GM18511 (cell line): ENCODE measurements at regions not wholly inside any gene's neighbourhood (a gene's known extent, or its start where the extent isn't known, plus 50 kb on each side); places are given as distances from the start of the nearest gene placed in this dataset.

Experiments used
- ATAC-seq: cut with Tn5 transposase; IDR thresholded peaks from one replicate; pipeline ENCODE4 v1.9.1; 2021; ENCODE audit warnings: mild to moderate bottlenecking, moderate library complexity; ENCODE audit not compliant: unreplicated experiment

DNA sequence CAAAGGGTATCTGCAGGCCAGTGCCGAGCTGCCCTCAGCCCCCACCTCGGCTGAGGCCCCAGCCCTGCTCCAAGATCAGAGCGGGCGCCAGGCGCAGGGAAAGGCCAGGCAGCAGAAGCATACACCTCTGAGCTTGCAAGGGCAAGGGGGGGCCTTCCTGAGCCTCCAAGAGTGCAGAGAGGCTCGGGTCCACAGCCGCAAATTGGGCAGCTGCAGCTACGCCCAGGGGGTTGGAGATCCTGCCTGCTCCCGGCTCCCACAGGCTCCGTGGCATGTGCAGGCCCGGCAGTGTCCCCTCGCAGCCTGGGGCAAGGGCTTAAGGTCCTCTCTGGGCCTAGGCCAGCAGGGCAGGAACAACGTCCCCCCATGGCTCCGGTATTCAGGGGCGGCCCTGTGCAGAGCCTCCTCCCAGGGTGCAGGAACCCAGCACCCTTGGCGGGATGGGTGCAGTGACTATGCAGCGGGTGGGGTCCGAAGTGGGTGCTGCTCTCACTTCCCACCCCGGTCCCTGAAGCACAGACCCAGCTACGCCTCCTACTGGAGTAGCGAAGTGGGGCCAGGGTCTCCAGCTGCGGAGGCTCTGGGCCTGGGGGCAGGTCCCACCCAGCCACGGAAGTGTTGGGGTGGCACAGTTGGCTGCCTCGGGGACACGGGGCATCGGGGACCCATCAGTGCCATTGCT is 120.2 kb upstream of the TMEFF2 start:
- no peak for ATAC-seq

- ATAC-seq = no peak
Observed at GRCh38 chr2:192313773-192314172, 119.0 kb upstream of the TMEFF2 start.

DNA sequence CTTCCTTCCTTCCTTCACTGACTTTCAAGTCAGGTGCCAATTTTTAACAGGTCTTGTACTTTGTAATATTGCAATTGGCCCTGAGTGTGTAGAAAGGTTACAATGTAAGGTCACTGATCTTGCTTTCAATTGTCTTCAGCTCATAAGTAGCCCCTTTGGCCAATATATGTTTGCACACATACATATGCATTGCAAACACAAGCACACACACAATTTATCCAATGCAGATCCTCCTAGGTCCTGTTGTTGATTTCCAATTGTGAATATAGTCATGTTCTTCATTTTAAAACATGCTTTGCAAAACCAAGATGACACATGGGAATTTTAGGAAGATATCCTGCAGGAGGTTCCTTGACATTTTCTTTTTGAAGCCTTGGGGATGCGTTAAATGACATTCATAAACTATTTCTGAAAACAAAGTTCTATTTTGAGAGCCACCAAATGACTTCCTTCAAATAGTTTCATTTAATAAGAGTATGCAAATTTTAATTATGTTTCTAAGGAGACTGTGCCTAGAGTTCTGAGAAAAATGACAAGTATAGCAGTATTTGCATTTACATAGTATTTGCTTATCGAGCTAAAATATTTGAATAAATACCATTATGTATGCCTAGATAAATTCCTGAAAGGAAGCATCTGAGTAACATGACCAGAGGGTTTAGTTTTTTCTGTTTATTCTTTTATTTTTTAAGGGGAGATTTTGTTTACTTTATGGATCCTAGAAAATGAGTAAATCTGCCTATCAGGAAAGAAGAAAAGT is 117.1 kb upstream of the TMEFF2 start:
- ATAC-seq = no peak

DNA sequence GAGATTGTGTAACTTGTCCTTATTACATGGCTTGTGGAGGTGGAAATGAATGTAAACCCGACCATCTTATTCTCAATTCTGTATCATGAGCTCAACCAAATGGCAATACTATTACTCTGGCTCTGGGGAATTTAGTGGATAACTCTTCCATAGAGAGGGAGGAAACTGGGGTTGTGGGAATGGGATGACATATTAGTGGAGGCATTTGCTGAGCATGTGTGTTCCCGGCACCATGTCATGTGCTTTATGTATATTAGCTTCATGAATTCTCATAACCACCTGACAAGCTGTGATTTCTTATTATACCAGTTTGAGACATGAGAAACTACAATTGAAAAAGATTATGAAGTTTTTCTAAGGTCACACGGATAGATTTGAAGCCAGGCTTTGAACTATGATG is 112.8 kb upstream of the TMEFF2 start:
- no peak for ATAC-seq

GRCh38 chr2:192298664-192299063 is 103.9 kb upstream of the TMEFF2 start:
- ATAC-seq = no peak

DNA sequence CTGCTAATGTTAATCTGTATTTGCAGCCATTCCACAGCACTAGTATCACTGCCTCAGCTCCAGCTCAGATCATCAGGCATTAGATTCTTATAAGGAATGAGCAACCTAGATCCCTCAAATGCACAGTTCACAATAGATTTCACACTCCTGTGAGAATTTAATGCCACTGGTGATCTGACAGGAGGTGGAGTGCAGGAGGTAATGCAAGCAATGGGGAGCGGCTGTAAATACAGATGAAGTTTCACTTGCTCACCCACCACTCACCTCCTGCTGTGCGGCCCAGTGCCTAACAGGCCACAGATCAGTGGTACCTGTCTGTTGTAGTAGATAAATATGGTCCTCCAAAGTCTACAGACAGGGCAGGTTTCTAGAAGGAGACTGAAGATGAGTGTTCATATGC is 97.7 kb upstream of the TMEFF2 start:
- ATAC-seq = no peak

DNA sequence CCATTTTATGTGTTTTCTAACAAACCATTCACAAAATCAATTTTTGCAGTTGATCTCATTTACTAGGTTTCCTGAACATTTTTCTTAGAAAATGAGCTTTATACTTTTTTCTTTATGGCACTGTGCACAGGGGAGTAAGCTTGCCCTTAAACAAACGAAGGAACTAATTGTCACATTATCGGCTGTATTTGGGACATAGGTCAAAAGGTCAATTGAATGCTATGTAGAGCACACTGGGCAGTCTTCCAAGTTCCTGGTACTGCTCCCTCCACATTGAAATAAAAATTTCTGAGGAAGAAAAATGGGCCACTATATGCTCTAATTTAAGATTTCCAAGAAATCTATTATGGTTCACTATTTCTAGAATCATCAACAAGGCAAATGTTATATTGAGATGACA is 93.6 kb upstream of the TMEFF2 start:
- ATAC-seq = no peak

GRCh38 chr2:192286093-192286701 is 91.5 kb upstream of the TMEFF2 start:
- no peak for ATAC-seq

DNA sequence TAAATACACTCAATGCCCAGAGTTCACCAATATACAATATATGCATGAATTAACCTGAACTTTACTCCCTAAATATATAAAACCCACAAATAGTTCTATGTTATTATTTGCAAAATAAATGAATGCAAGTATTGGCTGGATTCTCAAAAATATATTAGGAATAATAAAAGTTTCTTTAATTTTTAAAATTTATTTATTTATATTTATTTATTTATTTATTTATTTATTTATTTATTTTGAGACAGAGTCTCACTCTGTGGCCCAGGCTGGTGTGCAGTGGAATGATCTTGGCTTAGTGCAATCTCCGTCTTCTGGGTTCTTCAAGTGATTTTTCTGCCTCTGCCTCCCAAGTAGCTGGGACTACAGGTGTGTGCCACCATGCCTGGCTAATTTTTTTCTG is 88.7 kb upstream of the TMEFF2 start:
- no peak for ATAC-seq

DNA sequence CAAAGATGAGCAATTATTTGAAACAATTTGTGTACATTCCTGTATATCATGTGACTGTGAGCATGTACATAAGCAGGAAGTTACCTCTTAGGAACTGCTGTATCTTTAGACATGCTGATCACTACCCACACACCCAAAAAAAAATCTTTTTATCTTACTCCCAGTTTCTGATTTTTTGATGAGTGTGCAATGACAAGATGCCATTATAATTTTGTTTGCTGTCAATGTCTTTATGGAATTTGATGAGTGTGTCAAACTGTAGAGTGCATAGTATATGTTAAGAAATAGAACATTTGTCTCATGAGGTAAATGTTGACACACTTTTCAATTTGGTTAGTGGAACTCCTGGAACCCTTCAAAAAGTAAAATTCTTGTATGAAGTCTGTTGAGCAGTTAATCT is 84.0 kb upstream of the TMEFF2 start:
- ATAC-seq = no peak

DNA sequence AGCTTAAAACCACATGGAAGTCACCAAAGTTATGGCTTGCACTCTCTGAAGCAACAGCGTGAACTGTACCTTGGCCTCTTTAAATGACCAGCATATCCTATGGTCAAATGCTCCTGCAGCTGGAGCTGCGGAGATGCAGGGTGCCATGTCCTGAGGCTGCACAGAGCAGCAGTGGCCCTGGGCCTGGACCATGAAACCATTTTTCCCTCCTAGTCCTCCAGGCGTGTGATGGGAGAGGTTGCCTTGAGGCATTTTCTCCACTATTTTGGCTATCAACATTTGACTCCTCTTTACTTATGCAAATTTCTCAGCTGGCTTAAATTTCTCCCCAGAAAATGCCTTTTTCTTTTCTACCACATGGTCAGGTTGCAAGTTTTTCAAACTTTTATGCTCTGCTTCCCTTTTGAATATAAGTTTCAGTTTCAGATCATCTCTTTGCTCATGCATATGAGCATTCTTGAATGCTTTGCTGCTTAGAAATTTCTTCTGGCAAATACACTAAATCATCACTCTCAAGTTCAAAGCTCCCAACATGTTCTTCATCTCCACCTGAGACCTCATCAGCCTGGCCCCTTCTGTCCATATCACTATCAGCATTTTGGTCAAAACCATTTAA is 82.9 kb upstream of the TMEFF2 start:
- ATAC-seq = peak; percentile 55

DNA sequence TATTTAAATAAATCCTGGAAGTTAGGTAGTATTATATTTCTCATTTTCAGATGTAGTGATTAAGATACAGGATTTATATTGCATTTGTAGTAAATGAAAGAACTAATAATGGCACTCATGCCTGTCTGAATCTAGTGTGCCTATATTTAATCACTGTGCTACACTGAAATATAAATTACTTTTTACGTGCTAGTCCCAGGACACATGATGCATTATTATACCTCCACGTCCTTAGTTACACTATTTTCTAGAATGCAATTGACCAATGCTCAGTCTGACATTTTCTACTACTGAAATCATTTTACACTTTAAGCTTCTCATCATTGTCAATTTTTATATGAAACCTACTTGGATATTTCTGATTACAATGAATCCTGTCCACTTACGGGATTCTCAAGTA is 80.9 kb upstream of the TMEFF2 start:
- no peak for ATAC-seq

- ATAC-seq = no peak
Observed at GRCh38 chr2:192267484-192267883, 72.8 kb upstream of the TMEFF2 start.

- ATAC-seq = no peak
Observed at GRCh38 chr2:192265751-192266150, 71.0 kb upstream of the TMEFF2 start.

- no peak for ATAC-seq
Observed at GRCh38 chr2:192254444-192254843, 59.7 kb upstream of the TMEFF2 start.

GRCh38 chr2:192253692-192254091 is 59.0 kb upstream of the TMEFF2 start:
- no peak for ATAC-seq

DNA sequence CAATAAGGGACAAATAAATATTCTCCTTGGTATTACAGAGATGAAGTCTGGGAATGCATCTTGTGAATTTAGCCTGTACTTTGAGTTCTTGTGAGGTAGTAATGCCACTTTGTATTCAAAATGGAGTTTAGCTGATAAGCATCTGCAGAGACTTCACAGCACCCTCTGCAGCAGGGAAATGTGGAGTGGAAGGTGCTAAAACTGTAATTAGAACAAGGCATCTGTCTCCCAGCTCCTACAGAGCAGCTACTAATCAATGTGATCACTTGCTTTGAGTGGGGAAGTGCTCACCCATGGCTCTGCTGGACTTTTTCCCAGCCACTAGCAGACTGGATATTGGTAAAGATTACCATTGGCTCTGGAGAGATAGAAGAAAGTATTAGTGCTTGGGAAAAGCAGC is 56.2 kb upstream of the TMEFF2 start:
- no peak for ATAC-seq

DNA sequence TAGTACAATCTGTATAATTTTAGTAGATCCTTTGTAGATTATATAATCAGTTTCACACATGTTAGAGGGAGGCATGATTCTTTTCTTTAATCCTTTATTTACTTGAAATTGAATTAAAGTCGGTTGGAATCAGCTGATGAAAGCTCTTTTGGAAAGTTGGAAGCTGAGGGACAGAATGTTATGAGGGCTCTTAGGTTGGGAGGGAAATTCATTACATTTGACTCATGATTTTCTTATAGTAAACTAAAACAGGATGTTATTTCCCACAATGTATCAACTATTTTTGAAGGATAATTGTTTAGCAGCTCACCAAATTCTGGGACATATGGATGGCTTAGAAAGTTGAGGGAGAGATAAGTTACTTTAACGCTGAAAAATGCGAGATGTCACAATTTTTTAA is 52.7 kb upstream of the TMEFF2 start:
- no peak for ATAC-seq

DNA sequence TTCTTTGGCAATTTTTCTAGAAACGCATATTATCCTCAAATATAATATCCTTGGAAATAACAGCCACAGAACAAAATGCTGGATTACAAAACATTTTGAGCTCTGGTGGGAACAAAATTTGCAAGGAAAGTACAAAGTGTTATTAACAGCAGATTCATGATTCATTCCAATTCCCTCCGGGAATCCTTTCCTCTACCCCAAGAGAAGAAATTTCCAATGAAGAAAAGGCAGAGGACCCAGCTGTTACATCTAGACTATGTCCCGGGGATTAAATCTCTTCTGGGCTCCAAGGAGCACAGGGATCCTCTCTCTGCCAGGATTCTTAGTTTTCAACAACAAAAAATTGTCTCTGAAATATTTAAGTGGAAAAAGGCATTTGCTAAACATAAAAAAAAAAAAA is 51.6 kb upstream of the TMEFF2 start:
- ATAC-seq = no peak

GRCh38 chr2:192245329-192245728 is 50.6 kb upstream of the TMEFF2 start:
- ATAC-seq = no peak
